HG03175 (cell line): ENCODE measurements at regions not wholly inside any gene's neighbourhood (a gene's known extent, or its start where the extent isn't known, plus 50 kb on each side); places are given as distances from the start of the nearest gene placed in this dataset.
A peak's percentile ranks its signal among the peaks of the same experiment; 100 is the strongest.
"Not testable (repeated sequence)": the region's sequence is repeated elsewhere in the genome, so short reads cannot be mapped to it uniquely, and the experiment has no call there.

ENCODE experiments used
- ATAC-seq: cut with Tn5 transposase; IDR thresholded peaks from one replicate; pipeline ENCODE4 v1.9.1; 2021; ENCODE audit warnings: mild to moderate bottlenecking, moderate library complexity; ENCODE audit not compliant: unreplicated experiment

DNA sequence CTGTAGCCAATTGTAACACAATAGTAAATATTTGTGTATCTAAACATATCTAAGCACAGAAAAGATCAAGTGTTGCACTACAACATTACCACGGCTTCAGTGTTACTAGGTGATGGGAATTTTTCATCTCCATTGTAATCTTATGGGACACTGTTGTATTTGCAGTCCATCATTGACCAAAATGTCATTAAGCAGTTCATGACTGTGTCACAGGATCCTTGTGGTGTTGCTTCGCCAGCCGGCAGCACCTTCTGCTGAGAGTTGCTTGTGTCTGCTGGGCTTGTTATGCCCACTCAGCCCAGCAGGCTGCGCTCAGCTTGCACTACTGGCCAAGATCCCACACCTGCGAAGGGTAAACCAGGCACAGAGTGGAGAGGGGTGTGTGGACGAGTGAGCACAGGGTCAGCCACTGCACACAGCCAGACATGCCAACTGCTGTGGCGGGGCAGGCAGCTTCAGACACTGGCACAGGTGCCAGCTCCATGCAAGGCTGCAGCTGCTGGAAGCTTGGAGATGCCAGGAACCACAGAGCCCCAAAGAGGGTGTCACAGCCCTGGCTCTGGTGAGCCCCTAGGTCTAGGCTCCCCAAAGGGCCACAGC is 273.7 kb downstream of the CETN3 start:
- ATAC-seq: no peak

DNA sequence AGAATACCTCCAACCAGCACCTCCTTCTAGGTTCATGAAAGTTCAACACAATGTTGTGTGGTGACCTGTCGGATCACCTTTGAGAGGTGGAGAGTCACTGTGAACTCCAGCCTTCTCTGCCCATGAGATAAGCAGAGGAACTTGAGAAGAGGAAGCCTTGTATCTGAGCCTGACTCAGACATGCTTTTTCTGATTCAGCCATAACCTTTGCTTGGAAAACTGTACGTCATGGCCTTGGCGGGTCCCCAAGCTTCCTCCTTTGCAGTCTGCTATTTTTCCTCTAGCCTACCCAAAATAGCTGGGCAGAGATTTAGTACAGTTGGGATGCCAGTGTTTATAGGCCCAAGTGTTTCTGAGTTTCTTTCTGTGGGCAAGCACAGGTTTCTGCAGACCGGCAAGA is 274.7 kb downstream of the CETN3 start:
- ATAC-seq: no peak

DNA sequence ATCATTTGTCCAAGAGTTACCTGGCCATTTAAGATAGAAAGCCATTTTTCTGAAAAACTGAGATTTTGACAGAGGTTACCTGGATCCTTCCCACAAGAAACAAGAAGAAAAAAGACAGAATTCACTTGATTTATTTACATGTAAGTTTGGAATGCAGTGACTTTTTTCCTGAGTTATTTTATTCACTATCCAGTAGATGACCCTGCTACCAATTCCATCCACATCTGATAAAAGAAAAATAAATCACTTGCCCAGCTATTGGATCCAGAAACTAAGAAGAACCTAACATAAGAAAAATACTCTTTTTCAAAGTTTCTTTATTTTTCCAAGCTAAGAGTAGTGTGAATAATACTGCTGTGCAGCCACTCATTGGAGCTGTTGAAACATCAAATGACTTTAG is 275.2 kb downstream of the CETN3 start:
- ATAC-seq: no peak

DNA sequence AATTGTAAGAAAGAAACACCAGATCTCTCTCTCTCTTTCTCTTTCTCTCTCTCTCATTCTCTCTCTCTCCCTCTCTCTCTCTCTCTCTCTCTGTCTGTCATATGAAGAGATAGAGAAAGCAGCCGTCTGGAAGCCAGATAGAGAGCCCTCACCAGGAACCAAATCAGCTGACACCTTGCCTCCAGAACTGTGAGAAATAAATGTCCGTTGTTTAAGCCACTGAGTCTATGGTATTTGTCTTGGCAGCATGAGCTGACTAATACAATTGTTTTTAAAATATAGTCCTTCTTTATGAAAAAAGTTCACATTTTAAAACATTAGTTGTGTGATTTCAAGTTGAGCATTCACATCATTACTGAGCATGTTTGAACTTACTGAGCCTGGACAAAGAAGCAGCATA is 275.6 kb downstream of the CETN3 start:
- ATAC-seq: no peak

DNA sequence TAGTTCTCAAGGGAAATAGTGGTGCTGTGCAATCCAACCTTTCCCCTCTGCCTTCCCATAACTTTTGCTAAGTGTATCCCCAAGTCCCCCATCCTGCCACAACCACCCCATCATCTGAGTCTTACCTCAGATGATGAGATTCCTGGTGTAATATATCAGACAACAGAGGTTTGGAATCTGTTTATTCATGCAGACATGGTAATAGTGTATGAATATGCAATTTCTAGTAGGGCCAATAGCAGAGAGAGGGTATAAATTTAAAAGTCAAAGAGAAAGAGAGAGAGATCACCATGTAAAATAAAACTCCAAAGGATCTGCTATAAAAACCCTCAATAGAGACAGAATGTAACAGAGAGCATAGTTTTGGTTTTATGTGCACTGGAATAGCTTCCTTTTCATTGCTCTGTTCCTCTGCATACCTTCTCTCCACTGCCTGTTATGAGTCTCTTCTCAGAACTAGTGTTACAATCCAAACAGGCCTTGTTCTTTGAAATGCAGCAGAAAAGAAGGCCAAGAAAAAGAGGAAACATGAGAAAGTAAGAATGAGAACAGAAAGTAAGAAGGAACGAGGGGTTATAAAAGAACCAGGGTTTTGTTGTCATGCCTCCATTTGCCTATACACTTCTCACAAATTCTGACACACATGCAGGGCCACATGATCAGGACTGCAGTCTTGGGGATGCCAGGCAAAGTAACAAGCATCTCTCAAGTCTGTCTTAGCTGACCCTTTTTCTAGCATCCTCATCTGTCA is 278.0 kb downstream of the CETN3 start:
- peak; percentile 75 for ATAC-seq

DNA sequence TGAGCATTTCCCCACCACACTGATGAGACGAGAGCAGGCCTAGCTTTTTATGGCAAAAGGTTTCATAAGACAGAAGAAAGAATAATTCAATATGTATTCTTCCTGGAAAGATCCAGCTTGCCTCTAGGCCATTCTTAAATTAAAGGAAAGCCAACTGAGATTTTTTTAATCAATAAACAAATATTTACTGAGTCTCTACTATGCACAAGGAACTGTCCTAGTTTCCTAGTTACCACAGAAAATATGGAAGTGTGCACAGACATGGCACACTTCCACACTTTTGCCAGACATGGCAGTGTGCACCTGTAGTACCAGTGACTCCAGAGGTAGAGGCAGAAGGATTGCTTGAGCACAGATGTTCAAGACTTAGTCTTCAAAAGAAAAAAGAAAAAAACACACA is 281.0 kb downstream of the CETN3 start:
- ATAC-seq: no peak

DNA sequence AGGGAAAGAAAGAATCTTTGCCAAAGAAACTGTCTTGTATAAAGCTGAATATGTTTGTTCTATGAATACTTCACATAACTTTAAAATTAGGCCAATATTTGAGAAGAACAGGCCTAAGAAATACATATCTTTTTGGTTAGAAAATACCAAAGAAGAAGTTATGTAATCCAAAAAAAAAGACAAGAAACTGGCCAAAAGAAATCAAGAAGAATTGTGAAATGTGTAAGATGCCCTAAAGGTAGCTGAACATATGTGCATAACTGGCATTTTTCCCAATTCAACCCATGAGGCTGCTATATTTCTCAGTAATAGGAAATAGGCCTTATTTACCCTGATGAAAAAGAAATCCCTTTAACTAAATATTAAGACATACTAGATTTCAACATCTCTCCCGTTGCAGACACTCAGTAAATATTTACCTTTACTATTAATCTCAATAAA is 290.0 kb downstream of the CETN3 start:
- no peak for ATAC-seq

DNA sequence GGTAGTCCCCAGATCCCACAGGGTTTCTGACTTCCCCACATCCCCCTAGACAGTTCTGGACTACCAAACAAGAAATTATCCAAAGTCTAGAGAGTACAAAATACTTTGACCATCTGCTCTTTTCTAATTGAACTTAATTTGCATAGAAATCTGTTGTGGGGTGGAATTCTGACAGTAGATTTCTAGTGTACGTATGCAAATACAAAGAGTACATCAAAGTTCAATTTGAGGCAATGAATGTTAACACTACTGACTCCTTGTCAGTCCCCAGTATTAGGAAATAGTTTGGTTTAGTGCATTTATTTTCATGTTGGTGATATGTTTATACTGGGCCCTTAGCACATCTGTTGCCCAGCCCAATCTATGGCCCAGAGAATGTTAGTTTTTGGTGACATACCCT is 292.6 kb downstream of the CETN3 start:
- no peak for ATAC-seq

DNA sequence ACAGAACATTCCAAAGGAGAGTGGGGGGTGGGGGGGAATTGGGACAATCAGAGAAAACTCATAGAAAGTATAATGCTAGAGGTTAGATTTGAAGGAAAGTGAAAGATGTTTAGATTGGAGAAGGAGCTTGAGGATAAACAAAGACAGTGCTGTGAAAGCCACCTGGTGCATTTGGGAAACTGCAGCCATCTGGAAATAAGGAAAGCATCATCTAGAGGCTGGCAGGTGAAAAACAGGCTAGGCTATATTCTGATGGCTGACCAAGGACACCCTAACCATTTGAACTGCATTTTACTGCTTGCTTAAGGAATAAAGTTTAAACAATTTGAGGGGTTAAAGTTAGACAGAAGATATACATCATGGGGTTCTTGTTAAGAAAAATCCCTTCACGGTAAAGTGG is 296.4 kb downstream of the CETN3 start:
- ATAC-seq: no peak

DNA sequence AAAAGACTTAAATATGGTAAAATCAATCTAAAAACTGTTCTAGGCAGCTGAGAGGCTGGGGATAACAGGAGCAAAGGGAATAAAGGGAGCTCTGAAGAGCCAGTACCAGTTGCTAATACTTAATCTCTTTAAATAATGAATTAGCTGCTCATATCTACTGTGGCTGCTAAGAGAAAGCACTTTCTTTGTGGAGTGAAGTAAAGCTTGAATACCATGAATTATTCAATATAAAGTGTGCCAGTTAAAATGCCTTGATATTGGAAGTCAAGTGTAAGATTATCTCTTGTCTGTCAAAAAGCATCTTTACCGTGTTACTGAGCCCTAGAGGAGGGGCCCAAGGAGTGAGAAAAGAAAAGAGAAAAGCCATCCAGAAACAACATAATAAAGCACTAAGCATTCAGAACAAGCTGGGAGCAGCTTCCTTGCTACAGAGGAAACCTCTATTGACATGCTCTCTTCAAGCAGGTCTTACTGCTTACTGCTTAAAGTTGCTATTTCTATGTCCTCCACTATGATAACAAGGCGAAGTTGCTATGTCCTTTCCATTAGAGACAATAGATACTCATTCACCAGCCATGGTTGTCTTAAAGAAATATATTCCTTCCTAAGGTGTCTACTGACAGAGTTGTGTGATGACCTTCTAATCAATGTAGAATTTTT is 297.4 kb downstream of the CETN3 start:
- ATAC-seq: no peak

DNA sequence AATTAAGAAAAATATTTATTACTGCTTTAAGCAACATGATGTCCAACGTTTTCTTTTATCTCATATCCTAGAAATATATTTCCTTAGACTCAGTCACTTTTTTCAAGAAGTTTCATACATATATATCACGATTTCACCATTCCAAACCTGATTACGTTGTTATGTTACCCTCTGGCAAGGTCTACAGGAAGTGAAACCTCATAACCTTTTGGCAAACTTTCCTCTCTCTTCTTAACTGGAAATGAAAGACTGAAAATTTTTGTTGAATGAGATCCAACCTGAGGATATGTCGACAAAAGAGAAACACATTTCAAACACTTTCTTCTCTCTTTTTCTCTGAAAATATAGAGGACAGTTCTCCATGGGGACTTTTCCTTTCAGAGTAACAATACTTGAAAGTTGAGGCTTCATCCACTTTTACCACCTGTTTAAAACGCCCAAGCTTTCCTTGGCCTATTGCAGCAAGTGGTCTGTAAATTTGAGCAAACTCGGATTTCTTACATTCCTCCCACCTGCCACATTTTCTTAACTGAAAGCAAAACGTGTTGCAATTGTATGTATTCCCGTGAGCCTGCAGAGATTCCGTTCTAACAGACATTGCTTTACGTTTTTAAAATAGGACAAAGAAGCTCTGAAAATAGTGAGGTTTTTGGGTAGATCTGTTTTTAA is 298.1 kb downstream of the CETN3 start:
- ATAC-seq: no peak

DNA sequence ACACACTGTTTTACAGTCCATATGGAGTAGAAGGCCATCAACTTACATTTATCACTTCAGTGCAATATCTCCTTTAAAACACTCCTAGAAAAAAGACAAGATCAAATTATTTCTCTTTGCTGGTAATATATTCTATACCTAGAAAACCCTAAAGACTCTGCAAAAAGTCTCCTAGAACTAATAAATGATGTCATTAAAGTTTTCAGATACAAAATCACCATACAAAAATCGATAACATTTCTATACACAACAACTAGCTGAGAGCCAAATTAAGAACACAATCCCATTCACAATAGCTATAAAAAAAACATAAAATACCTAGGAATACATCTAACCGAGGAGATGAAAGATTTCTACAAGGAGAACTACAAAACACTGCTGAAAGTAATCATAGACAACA is 300.3 kb downstream of the CETN3 start:
- ATAC-seq: no peak

DNA sequence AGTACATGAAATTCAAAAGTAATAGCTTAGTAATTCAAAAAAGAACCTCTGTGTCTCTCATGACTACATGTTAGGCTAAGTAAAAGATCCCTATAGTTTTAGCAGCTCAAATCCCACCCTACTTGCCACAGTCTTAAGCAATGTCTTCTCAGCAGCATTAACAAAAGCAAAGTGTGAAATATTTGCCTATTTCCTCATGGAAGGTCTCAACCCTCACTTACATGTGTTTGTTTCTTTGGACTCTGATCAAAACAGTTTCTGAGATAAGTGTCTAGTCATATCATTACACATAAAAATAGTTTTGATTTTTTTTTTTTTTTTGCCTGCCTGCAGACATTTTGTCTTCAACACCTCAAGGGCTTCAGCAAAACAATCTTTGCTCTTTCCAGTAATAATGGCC is 310.5 kb downstream of the CETN3 start:
- ATAC-seq: no peak

DNA sequence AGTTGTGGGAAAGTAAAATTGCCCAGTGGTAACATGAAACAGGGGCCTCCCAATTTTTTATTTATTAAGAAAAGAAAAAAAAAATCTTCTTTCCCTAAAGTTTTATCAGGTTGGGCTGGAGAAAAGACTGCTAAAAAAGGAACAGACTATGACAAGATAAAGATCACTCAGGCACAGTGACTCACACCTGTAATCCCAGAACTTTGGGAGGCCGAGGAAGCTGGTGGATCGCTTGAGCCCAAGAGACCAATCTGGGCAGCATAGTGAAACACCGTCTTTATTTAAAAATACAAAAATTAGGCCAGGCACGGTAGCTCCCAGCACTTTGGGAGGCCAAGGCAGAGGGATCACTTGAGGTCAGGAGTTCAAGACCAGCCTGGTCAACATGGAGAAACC is 312.5 kb downstream of the CETN3 start:
- ATAC-seq: no peak

DNA sequence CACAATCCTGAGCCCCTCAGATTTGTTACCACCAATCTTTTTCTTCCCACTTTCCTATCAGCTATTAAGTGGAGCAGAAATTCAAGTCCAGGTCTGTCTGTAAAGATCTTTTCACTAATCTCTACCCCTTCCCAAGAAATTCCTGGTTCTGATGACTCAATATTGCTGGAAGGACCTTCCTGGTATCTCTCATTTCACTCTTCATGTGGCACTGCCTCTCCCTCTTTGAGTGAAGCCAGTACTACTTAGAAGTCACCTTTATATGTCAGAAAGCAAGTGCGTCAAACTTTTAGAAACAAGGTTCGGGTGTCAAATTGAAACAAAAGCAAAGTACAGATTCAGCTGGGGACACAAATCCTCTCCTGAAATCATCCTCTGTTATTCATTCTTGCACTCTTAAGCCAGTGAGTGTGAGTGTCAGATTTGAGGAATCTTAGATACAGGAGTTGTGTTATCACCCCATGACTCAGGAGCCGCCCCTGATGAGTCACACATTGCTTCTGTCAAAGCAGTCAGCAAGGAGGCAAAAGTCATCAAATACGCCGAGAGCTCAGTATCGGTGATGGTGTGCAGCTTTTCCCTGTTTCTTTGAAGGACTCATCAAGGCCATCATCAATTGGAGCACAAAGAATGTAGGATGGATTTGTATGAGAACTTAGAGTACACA is 313.0 kb downstream of the CETN3 start:
- ATAC-seq: no peak

DNA sequence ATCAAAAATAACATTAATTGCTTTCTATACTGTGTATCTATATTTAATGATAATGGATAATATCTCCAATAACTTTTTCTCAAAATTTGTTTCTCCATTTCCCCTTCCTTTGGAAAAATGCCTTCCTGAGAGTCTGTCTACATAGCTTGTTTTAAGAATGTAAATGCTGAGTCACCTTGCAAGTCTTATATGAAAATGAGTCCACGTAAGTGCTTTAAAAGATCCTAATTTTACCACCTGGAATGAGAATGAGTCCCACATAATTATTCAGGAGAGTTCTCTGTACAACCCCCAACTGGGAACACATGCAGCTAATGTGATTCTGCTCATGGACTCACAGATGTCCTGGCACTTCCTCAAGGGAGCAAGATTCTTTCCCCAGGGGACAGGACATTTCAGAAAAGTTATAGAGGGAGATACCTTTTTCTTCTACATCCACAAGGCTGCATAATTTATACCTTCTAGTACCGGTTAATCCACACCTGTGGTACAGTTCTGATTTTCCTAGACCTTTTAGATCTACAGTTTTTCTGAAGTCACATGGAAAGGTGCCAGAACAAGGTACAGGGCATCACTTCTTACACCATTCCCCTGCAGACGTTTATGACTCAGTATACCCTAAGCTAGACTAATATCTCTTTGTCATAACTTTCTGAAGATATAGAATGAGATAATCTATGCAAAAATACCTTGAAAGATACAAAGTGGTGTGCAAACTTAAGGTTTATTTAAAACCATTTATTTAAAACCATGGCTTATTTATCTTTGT is 314.1 kb downstream of the CETN3 start:
- ATAC-seq: no peak

DNA sequence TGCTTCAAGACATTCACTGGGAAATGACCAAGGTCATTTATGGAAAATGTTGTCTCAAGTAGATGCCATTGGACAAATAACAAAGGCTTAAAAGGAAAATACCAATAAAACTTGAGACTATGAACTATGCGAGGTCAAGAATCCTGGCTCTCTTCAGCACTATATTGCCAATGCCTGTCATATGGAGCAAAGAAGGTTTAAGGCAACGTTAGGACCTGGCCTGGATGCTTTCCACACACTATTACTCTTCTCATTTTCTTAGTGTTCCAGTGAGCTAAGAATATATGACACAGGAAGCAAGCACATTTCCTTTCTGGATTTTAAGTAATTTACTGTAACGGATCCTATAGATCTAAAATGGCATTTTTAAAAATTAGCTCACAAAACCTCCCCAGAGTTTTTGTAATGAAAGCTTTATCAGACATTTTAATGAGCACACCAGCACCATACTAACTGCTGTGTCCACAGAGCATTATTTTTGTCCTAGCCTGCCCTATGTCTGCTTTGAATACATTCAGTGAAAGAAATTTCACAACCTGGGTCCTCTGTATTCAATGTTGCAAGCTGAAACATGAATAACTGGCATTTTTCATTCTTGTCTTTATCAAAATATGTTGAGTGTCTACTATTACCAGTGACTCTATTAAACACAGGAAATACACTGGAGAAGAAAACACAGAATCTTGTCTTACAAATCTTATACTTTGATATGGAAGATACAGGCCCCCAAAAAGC is 315.6 kb downstream of the CETN3 start:
- no peak for ATAC-seq

DNA sequence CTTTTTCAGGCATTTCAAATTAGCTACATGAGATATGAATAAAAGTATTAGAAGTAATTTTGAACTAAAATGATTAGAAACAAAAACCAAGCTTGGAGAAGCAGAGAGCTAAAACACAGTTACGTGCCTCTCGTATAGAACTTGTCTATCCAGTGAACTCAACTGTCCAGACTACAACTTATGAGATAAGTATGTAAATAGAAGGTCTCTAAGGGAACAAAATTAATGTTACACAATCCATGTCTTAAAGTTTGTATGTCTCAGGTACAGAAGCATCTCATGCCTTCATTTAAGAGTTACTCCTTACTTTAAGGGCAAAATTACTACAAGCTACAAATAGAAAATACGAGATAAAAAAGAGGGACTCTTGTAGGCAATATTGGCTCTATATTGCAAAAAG is 316.8 kb downstream of the CETN3 start:
- no peak for ATAC-seq

DNA sequence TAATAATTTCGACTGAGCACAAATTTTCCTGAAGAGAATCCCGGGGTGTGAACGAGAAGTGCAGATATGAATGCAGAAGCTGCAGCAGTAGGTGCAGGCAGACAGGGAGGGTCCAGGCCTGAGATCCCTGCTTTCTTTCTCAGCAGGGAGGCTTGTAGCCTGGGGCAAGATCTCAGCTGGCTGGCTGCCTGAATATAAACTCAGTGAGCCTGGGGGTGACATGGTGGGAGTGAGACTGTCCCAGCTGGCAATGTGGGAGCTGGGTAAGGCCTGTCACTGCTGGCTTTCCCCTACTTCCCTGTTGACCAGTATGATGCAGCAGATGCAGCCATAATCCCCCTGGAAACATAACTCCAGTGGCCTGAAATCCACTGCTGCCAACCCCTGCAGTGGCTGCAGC is 325.2 kb downstream of the CETN3 start:
- ATAC-seq: no peak

DNA sequence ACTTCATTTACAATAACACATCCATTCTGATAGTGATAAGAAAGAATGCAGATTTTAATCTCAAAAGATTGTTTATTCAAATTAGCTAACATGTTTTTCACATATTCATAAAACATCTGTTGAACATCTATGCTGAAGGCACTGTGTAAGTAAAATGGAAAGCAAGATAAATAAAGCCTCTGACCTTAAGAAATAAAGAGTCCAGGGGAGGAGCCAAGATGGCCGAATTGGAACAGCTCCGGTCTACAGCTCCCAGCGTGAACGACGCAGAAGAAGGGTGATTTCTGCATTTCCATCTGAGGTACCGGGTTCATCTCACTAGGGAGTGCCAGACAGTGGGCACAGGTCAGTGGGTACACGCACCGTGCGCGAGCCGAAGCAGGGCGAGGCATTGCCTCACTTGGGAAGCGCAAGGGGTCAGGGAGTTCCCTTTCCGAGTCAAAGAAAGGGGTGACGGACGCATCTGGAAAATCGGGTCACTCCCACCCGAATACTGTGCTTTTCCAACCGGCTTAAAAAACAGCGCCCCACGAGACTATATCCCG is 336.5 kb downstream of the CETN3 start:
- not testable (repeated sequence) for ATAC-seq
